Smooth muscle cell (in vitro differentiated cells): ENCODE measurements at regions not wholly inside any gene's neighbourhood (a gene's known extent, or its start where the extent isn't known, plus 50 kb on each side); places are given as distances from the start of the nearest gene placed in this dataset.

ENCODE experiments used
- DNase-seq: peaks from one replicate; lab custom pipeline; 2025; ENCODE audit not compliant: unreplicated experiment; lab: John Stamatoyannopoulos, UW
- H2AFZ ChIP-seq: fragments of 200-600 bp; sonication (generic); 2 replicates; pipeline ENCODE4 v1.6.0; 2016; ENCODE audit warnings: antibody characterized with exemption, low read depth, mild to moderate bottlenecking
- H3F3A ChIP-seq: fragments of 200-600 bp; sonication (generic); 2 replicates; pipeline ENCODE4 v1.6.0; 2017; ENCODE audit warnings: antibody characterized with exemption, low read depth
- H3K27ac ChIP-seq: fragments of 200-600 bp; sonication (generic); 2 replicates; pipeline ENCODE4 v1.5.1; 2016; ENCODE audit warnings: low read depth, mild to moderate bottlenecking
- H3K27me3 ChIP-seq: fragments of 200-600 bp; sonication (generic); 2 replicates; pipeline ENCODE4 v1.6.1; 2016; ENCODE audit warnings: low read depth, mild to moderate bottlenecking
- H3K36me3 ChIP-seq: fragments of 200-600 bp; sonication (generic); 2 replicates; pipeline ENCODE4 v1.5.1; 2016; ENCODE audit warnings: low read depth
- H3K4me1 ChIP-seq: fragments of 200-600 bp; sonication (generic); 2 replicates; pipeline ENCODE4 v1.5.1; 2016; ENCODE audit warnings: low read depth
- H3K4me2 ChIP-seq: fragments of 200-600 bp; sonication (generic); 2 replicates; pipeline ENCODE4 v1.6.0; 2016; ENCODE audit warnings: mild to moderate bottlenecking
- H3K4me3 ChIP-seq: fragments of 200-600 bp; sonication (generic); 2 replicates; pipeline ENCODE4 v1.5.1; 2016; ENCODE audit warnings: mild to moderate bottlenecking
- H3K79me2 ChIP-seq: fragments of 200-600 bp; sonication (generic); 2 replicates; pipeline ENCODE4 v1.6.0; 2016; ENCODE audit warnings: low read depth, mild to moderate bottlenecking
- H3K9ac ChIP-seq: fragments of 200-600 bp; sonication (generic); 2 replicates; pipeline ENCODE4 v1.6.0; 2016; ENCODE audit warnings: low read depth
- H3K9me3 ChIP-seq: fragments of 200-600 bp; sonication (generic); replicated peaks from 2 replicates; pipeline ENCODE4 v1.5.1; 2016; ENCODE audit warnings: low read depth
- H4K20me1 ChIP-seq: fragments of 200-600 bp; sonication (generic); 2 replicates; pipeline ENCODE4 v1.6.0; 2016; ENCODE audit warnings: low read depth
- CTCF ChIP-seq: fragments of 200-600 bp; sonication (generic); IDR thresholded peaks from 2 replicates; pipeline ENCODE4 v1.5.1; 2017; ENCODE audit warnings: borderline replicate concordance, mild to moderate bottlenecking, antibody characterized with exemption; ENCODE audit not compliant: insufficient read depth, poor library complexity, severe bottlenecking
- WGBS: methylation state at CpG from one replicate; pipeline ENCODE4 v1.1.7; 2016; ENCODE audit warnings: low lambda C conversion rate; 5-methylcytosine and 5-hydroxymethylcytosine counted together

- H3K4me1 ChIP-seq, result peaks cover 3% of the 10 kb centered on the region
- no peak overlapping the region for H3K4me3 ChIP-seq
- no peak overlapping the region for H3K4me2 ChIP-seq
- no peaks in the 10 kb centered on the region for H4K20me1 ChIP-seq
- H3K79me2 ChIP-seq, result no peaks in the 10 kb centered on the region
- H3K36me3 ChIP-seq, result no peaks in the 10 kb centered on the region
- no peaks in the 10 kb centered on the region for H3K9me3 ChIP-seq
- 90% methylated on average over 2 of the region's 2 CpGs for WGBS
- no peaks in the 10 kb centered on the region for H3F3A ChIP-seq
- no peak overlapping the region for H3K27ac ChIP-seq
- no peak for DNase-seq
- no peak overlapping the region for H3K9ac ChIP-seq
- H3K27me3 ChIP-seq, result no peaks in the 10 kb centered on the region
- no peak overlapping the region for H2AFZ ChIP-seq
- no peak for TF ChIP-seq CTCF
These were observed 156.7 kb upstream of the KIRREL3 start for GRCh38 chr11:127157225-127157624.

- no peak for DNase-seq
- H3K27me3 ChIP-seq, result peaks cover 3% of the 10 kb centered on the region
- WGBS, result 76% methylated on average over 1 of the region's 1 CpG
These were observed 148.8 kb upstream of the KIRREL3 start for GRCh38 chr11:127149410-127149809.

GRCh38 chr11:127143251-127143650 is 142.7 kb upstream of the KIRREL3 start:
- H4K20me1 ChIP-seq, result no peaks in the 10 kb centered on the region
- H3K27me3 ChIP-seq, result peaks cover 11% of the 10 kb centered on the region
- H3K27ac ChIP-seq, result no peak overlapping the region
- no peaks in the 10 kb centered on the region for H3K9me3 ChIP-seq
- no peaks in the 10 kb centered on the region for H3K36me3 ChIP-seq
- H3F3A ChIP-seq, result no peaks in the 10 kb centered on the region
- H3K4me3 ChIP-seq, result no peak overlapping the region
- H3K9ac ChIP-seq, result no peak overlapping the region
- H3K79me2 ChIP-seq, result no peaks in the 10 kb centered on the region
- WGBS, result 87% methylated on average over 7 of the region's 7 CpGs
- no peak for TF ChIP-seq CTCF
- H2AFZ ChIP-seq, result no peak overlapping the region
- DNase-seq, result no peak
- H3K4me2 ChIP-seq, result no peak overlapping the region
- H3K4me1 ChIP-seq, result no peaks in the 10 kb centered on the region

More at GRCh38 chr11:127149410-127149809, 148.8 kb upstream of the KIRREL3 start:
- TF ChIP-seq CTCF, result no peak
- H3K4me3 ChIP-seq, result no peak overlapping the region
- no peaks in the 10 kb centered on the region for H3K79me2 ChIP-seq
- no peaks in the 10 kb centered on the region for H3F3A ChIP-seq
- H3K27ac ChIP-seq, result no peak overlapping the region
- no peak overlapping the region for H2AFZ ChIP-seq
- H3K4me2 ChIP-seq, result no peak overlapping the region
- no peak overlapping the region for H3K9ac ChIP-seq
- no peaks in the 10 kb centered on the region for H3K9me3 ChIP-seq
- H3K36me3 ChIP-seq, result no peaks in the 10 kb centered on the region
- H3K4me1 ChIP-seq, result no peaks in the 10 kb centered on the region
- H4K20me1 ChIP-seq, result no peaks in the 10 kb centered on the region

GRCh38 chr11:127138613-127139012 is 138.0 kb upstream of the KIRREL3 start:
- DNase-seq, result no peak
- no peak overlapping the region for H2AFZ ChIP-seq
- H3K9me3 ChIP-seq, result no peaks in the 10 kb centered on the region
- 95% methylated on average over 3 of the region's 3 CpGs for WGBS
- no peak overlapping the region for H3K9ac ChIP-seq
- peaks cover 27% of the 10 kb centered on the region for H3K27me3 ChIP-seq
- no peaks in the 10 kb centered on the region for H3F3A ChIP-seq
- no peak overlapping the region for H3K27ac ChIP-seq
- no peak overlapping the region for H3K4me2 ChIP-seq
- no peaks in the 10 kb centered on the region for H3K79me2 ChIP-seq
- no peak overlapping the region for H3K4me3 ChIP-seq
- no peaks in the 10 kb centered on the region for H4K20me1 ChIP-seq
- no peak for TF ChIP-seq CTCF
- H3K4me1 ChIP-seq, result no peaks in the 10 kb centered on the region
- no peaks in the 10 kb centered on the region for H3K36me3 ChIP-seq
